ENCODE measurements at regions not wholly inside any gene's neighbourhood (a gene's known extent, or its start where the extent isn't known, plus 50 kb on each side); places are given as distances from the start of the nearest gene placed in this dataset.

- no peak for DNase-seq (ENCODE audit: low read depth)
Measured at GRCh38 chr1:59085101-59085500, 211.8 kb upstream of the FGGY start.

- no peak for DNase-seq (ENCODE audit: low read depth)
Measured at GRCh38 chr1:59089036-59089798, 207.7 kb upstream of the FGGY start.

- DNase-seq (ENCODE audit: low read depth), result no peak
Measured at GRCh38 chr1:59089922-59090457, 206.9 kb upstream of the FGGY start.

GRCh38 chr1:59092126-59092525 is 204.8 kb upstream of the FGGY start:
- DNase-seq (ENCODE audit: low read depth), result no peak

GRCh38 chr1:59094001-59094400 is 202.9 kb upstream of the FGGY start:
- no peak for DNase-seq (ENCODE audit: low read depth)

- DNase-seq (ENCODE audit: low read depth), result no peak
Measured at GRCh38 chr1:59096501-59096900, 200.4 kb upstream of the FGGY start.

GRCh38 chr1:59098655-59099054 is 198.2 kb upstream of the FGGY start:
- DNase-seq (ENCODE audit: low read depth), result no peak

- peak; percentile 34 for DNase-seq (ENCODE audit: low read depth)
Measured at GRCh38 chr1:59100708-59101374, 196.1 kb upstream of the FGGY start.

GRCh38 chr1:59101518-59101917 is 195.4 kb upstream of the FGGY start:
- no peak for DNase-seq (ENCODE audit: low read depth)

- no peak for DNase-seq (ENCODE audit: low read depth)
Measured at GRCh38 chr1:59103457-59103856, 193.4 kb upstream of the FGGY start.

- DNase-seq (ENCODE audit: low read depth), result no peak
Measured at GRCh38 chr1:59104191-59104760, 192.6 kb upstream of the FGGY start.

GRCh38 chr1:59105548-59106507 is 191.1 kb upstream of the FGGY start:
- DNase-seq (ENCODE audit: low read depth), result no peak

GRCh38 chr1:59107516-59107915 is 189.4 kb upstream of the FGGY start:
- no peak for DNase-seq (ENCODE audit: low read depth)

- DNase-seq (ENCODE audit: low read depth), result no peak
Measured at GRCh38 chr1:59107916-59108315, 189.0 kb upstream of the FGGY start.

GRCh38 chr1:59108481-59109317 is 188.2 kb upstream of the FGGY start:
- no peak for DNase-seq (ENCODE audit: low read depth)

- no peak for DNase-seq (ENCODE audit: low read depth)
Measured at GRCh38 chr1:59110271-59110670, 186.6 kb upstream of the FGGY start.

- DNase-seq (ENCODE audit: low read depth), result no peak
Measured at GRCh38 chr1:59113876-59114457, 182.9 kb upstream of the FGGY start.

- peak; percentile 58 for DNase-seq (ENCODE audit: low read depth)
Measured at GRCh38 chr1:59115865-59116264, 181.0 kb upstream of the FGGY start.

- peak; percentile 24 for DNase-seq (ENCODE audit: low read depth)
Measured at GRCh38 chr1:59116920-59117542, 179.9 kb upstream of the FGGY start.

GRCh38 chr1:59122527-59122926 is 174.4 kb upstream of the FGGY start:
- no peak for DNase-seq (ENCODE audit: low read depth)

All from amniotic epithelial cell (primary cell).